ELR (cell line): ENCODE measurements at regions not wholly inside any gene's neighbourhood (a gene's known extent, or its start where the extent isn't known, plus 50 kb on each side); places are given as distances from the start of the nearest gene placed in this dataset.
"Not testable (repeated sequence)": the region's sequence is repeated elsewhere in the genome, so short reads cannot be mapped to it uniquely, and the experiment has no call there.

Source experiments
- DNase-seq: peaks from one replicate; pipeline ENCODE4 v3.0.0-alpha.2; 2015; ENCODE audit warnings: low read depth

DNA sequence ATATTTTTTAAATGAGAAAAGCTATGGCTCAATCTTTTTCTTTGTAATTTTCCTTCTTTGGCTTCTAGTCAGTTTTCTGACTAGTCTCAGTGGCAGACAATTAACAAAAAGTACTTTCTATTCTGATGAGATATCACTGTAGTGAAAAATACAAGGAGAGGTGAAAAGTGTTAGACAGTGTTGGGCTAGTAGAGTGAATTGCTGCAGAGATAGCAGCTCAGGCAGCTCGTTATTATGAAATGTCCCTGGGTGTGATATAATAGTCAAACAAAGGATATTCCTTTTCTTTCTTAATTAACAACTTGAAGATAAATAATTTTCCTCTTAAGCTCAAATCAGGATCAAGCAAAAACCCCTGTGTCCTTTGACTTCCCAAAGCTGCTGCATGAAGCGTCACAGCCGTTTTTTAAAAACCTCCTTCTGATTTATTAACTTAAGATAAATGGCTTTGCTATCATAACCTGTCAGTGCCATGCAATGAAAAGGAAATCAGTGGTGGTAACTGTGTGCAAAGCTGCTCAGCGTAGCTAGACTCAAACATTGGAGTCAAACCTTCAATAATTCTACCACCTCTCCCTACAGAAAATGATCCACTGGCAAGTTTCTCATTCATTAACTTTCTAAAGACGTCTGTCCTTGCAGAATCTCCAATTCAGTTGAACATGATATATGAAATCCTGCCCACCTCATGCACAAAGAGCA lies 646.6 kb upstream of the PTBP2 start:
- no peak for DNase-seq

DNA sequence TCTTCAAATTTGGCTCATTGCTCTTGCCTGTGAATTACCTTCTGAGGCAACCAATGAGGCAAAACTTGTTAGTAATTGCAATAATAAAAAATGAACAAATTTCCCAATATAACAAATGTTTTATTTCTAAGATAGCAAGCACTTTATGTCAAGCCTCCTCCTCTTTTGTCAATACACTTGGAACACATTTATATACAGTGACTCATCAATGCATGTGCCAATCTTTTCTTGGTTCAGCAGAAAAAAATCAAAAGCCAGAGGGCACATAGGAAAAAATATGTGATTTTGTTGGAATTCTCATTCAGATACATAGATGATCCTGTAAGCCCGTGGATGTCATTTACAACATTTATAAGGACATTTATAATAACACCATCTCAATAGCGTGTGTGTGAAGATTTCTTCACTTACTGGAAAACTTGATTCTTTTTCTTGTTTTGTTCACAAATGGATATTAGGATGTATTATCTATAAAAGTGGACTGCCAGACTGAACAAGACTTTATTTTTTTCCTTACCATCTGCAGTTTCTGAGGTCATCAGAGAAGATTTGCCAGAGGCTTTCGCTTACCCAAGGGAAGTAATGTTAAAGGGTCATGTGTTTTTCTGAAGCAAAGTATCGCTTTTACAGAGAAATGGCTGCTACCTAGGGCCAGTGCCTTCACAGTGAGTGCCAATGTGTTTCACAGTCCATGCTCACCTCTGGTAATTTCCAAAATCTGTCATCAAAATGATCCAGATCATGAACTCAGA lies 645.7 kb upstream of the PTBP2 start:
- DNase-seq, result peak; percentile 14

GRCh38 chr1:96076589-96076988 lies 645.0 kb upstream of the PTBP2 start:
- peak; percentile 31 for DNase-seq

- no peak for DNase-seq
These were observed 642.0 kb upstream of the PTBP2 start for GRCh38 chr1:96079581-96079980.

DNA sequence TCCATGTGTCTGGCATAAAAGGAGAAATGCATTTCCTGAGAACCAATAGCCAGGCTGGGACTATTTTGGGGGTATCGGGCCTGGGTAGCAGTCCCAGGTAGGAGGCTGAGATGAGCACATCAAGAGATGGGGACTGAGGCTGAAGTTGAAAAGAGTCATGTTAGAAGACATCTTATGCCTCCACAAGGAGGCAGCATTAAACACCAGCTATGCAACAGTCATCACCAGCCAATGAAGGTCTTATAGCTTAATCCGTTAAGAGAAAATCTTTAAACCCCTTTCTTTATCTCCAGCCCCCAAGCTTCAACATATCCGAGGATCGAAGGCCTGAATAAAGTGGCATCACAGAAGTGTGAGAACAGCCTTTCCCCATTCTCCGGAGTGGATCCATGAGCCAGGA lies 640.7 kb upstream of the PTBP2 start:
- DNase-seq, result peak; percentile 18

DNA sequence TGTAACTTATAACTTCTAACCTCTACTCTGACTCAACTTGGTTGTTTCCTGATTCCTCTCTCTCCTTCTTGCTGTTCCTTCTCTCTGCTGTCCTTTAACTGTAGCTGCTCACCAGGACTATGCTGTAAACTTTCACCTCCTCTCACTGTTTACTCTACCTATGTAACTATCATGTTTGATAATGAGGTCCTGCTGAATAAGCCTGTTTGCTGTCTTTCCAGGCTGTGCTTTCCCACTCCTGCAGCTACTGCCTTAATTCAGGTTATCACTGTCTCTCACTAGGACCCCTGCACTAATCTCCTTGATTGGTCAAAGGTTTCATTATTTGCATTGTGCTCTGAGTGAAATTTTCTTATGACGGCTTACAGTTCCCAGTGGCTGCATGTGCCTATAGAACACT lies 633.9 kb upstream of the PTBP2 start:
- no peak for DNase-seq

DNA sequence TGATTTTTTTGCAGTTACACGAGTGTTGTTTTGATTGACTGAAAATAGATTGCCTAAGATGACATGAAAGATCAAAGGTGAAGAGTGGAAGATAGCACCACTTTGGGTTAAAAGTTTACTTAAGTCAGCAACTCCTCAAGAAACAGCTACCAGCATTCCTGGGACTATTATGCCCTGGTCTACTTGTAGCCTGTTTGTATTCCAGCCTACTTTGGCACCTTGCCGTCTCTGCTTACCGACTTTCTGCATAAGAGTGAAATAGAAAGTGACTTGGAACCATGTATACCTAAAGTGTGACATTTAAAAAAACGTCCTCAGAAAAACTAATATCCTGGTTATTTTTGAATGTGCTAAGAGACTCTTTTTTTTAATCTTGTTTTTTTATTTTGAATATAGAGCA lies 631.5 kb upstream of the PTBP2 start:
- no peak for DNase-seq

DNA sequence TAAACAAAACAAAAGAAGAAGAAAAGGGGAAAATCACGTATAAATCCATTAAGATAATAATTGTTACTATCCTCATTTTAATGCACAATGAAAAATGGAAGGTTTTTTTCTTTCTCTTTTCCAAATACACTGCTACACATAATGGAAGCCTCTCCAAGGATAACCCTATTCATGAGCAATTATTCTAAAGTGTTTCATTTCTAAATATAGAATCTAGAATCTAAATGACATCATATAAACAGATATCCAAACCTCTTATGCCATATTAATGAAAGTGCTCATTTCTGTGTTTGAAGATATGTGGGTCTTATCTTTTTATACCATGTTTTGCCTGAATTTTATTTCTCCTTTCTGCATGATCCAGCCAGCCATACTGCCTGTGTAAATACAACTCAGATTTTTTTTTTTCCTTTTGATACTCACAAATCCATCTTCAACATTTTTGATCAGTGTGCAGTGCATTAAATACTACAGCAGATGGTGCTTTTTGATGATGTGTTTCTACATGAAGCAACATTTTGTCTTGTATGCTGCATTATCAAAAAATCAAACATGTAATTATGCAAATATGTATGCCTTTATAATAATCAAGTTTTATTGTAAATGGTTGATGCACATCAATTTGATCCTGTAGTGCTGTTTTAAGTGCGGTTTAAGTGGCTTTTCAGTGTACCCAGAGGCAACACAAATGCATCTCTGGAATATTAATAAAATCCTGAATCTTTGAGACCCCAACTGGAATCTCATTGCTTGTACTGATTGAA lies 625.6 kb upstream of the PTBP2 start:
- no peak for DNase-seq

DNA sequence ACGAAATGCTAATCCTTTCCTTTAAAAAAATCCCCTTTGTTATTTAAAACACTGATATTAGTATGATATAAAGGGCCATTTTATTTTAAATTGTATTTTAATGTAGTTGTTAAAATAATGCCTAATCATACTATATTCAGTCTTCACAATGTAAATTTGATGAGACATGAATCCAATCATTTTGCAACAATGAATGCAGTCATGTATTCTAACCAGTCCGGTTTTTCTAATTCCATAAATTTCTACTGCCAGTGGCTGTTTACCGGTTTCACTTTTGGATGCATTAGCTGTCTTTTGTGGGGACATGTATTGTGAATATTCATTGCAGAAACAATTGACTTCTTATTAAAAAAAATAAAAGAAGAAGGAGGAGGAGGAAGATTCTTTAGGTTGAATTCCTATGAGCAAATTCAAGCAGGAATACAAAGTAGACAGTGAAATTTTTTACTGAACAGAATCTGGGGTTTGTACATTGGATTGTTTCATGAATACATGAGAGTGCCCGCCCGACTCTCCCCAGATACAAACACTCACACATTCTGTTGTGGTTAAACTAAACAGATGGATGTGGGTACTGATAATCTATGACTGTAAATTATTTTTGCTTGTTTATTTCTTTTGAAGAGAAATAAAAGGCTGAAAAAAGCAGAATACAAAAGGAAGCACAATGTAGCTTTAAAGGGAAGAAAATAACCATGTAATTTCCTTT lies 624.8 kb upstream of the PTBP2 start:
- DNase-seq, result no peak

GRCh38 chr1:96104506-96104905 lies 617.1 kb upstream of the PTBP2 start:
- DNase-seq, result no peak

DNA sequence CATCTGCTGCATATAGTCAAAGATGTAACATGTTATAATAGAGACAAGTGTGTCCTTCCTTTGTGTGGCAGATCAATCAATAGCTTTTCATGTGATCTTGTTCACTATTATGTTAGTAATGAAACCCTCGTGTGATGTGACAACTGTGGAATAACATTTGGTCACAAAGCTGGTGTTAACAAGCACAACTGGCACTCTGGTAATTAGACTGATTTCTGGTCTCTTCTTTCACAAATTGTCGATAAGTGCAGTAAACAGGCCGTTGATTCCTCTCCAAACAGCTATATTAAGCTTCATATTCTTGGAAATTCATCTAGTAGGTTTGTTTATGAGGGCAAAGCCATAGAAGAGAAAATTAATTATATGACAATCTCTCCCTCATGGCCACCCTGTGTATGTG lies 616.7 kb upstream of the PTBP2 start:
- DNase-seq, result no peak

DNA sequence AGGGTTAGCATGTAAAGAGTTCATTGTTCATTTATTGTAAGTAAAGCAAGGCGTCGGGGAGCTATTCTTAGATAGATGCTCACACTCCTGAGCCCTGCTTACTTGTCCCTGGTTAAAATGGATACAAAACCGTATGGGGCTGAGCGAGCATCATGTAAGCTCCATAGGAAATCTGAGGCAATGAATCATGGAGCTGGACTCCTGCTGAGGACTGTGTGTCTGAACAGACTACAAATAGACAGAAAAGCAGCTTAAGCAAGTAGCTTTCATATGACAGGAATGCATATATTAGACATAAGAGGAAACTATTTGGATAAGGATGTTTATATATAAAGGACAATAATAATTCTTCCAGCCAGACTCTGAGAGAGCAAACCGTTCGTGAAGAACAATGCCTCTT lies 604.9 kb upstream of the PTBP2 start:
- no peak for DNase-seq

- DNase-seq, result no peak
These were observed 591.2 kb upstream of the PTBP2 start for GRCh38 chr1:96130432-96130831.

- no peak for DNase-seq
These were observed 576.9 kb upstream of the PTBP2 start for GRCh38 chr1:96144636-96145035.

DNA sequence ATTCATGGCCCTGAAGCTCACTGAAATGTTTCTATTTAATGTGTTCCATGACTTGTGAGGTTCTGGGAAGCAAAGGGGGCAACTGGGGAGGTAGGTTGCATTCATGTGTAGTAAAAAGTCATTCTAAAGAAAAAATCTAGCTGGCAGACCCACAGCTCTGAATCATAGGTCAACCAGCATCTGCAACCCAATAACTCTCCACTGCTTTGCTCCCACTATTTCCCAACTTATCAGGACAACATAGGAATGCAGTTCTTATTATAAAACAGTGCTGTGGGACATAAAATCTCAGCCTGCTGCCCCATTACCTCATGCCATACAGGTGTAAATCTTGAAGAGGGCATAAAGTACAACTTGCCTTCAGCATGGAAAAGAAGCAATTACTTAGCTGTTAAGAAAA lies 576.1 kb upstream of the PTBP2 start:
- no peak for DNase-seq

DNA sequence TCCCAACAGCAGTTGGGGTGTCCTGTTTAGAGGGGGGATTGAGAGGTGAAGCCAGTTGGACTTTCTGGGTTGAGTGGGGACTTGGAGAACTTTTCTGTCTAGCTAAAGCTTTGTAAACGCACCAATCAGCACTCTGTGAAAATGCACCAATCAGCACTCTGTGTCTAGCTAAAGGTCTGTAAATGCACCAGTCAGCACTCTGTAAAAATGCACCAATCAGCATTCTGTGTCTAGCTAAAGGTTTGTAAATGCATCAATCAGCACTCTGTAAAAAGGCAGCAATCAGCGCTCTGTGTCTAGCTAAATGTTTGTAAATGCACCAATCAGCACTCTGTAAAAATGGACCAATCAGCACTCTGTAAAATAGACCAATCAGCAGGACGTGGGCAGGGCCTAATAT lies 568.6 kb upstream of the PTBP2 start:
- DNase-seq, result not testable (repeated sequence)

GRCh38 chr1:96157101-96157500 lies 564.5 kb upstream of the PTBP2 start:
- no peak for DNase-seq

- DNase-seq, result no peak
These were observed 562.2 kb upstream of the PTBP2 start for GRCh38 chr1:96159379-96159778.

DNA sequence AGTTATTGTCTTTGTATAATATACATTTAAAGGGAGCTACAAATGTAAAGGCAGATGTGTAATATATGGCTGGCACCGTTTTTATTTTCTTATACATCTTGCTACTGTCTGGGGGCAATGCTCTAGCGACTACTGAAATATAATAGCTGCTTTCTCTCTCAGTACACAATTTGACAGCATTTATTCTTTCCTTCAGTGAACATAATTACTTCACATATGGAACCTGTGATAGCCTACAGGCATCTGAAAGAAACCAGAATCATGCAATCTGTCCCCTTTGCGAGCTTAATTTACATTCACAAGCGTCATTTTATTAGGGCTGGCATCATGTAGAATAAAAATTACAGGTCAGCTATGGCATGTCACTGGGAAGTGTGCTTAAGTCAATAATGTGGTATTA lies 557.5 kb upstream of the PTBP2 start:
- DNase-seq, result no peak

DNA sequence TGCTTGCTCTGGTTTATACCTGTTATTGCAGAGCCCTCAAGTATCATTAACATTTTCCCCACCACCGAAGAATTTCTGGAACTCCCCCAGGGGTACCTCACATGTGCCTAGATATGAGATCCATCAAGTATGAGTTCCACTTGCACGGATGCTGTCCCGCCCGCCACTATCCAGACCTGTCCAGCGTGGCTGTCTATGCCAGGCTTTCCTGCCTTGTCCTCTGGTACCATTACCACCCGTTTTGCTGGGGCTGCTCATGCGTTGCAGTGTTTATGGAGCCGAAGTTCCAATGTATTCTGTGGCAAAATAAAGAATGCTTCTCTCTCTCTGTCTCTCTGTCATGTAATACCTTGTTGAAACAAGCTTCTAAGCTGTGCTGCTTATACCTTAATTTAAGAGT lies 543.5 kb upstream of the PTBP2 start:
- no peak for DNase-seq

- DNase-seq, result no peak
These were observed 538.1 kb upstream of the PTBP2 start for GRCh38 chr1:96183485-96183884.

DNA sequence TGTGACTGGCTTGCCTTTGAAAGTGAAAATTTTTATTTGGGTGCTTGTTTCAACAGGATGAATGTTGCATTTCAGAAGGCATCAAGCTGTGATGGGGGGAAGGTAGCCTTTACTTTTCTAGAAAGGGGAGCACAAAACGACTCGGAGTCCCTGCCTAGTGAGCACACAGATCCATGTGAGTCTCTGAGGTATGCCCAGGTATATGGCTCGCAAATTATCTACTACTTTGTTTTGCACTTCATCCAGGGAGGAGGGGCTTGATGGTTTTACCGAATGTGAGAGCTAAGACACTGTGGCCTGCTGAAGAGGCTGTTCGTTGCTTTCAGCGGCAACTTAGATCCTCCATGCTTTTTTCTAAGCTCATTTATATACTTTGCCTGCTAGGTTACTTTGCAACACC lies 537.7 kb upstream of the PTBP2 start:
- no peak for DNase-seq

- DNase-seq, result no peak
These were observed 536.4 kb upstream of the PTBP2 start for GRCh38 chr1:96185181-96185580.
